Neuronal stem cell (in vitro differentiated cells): ENCODE measurements at regions not wholly inside any gene's neighbourhood (a gene's known extent, or its start where the extent isn't known, plus 50 kb on each side); places are given as distances from the start of the nearest gene placed in this dataset.
"Not testable (repeated sequence)": the region's sequence is repeated elsewhere in the genome, so short reads cannot be mapped to it uniquely, and the experiment has no call there.

Experiments used
- DNase-seq: peaks from one replicate; pipeline ENCODE4 v3.0.0-alpha.2; 2013; ENCODE audit warnings: low spot score
- H2AFZ ChIP-seq: one replicate; pipeline ENCODE4 v1.6.1; 2013; ENCODE audit warnings: mild to moderate bottlenecking, low read length, inconsistent platforms
- H2AK5ac ChIP-seq: 2 replicates; pipeline ENCODE4 v1.6.1; 2013; ENCODE audit warnings: low read depth, mild to moderate bottlenecking, inconsistent platforms, low read length, moderate library complexity, mixed read lengths
- H2BK120ac ChIP-seq: 2 replicates; pipeline ENCODE4 v1.6.1; 2013; ENCODE audit warnings: low read depth, mild to moderate bottlenecking, inconsistent platforms, low read length, moderate library complexity, mixed read lengths
- H2BK12ac ChIP-seq: one replicate; pipeline ENCODE4 v1.6.1; 2013; ENCODE audit warnings: low read length, inconsistent platforms
- H2BK15ac ChIP-seq: 2 replicates; pipeline ENCODE4 v1.6.1; 2013; ENCODE audit warnings: mild to moderate bottlenecking, low read length, inconsistent platforms, mixed read lengths
- H2BK5ac ChIP-seq: one replicate; pipeline ENCODE4 v1.6.1; 2013; ENCODE audit warnings: inconsistent platforms, mild to moderate bottlenecking, low read length, moderate library complexity
- H3K14ac ChIP-seq: one replicate; pipeline ENCODE4 v1.6.1; 2013; ENCODE audit warnings: low read length, inconsistent platforms
- H3K18ac ChIP-seq: 2 replicates; pipeline ENCODE4 v1.6.1; 2013; ENCODE audit warnings: low read length, inconsistent platforms
- H3K23ac ChIP-seq: 2 replicates; pipeline ENCODE4 v1.6.1; 2013; ENCODE audit warnings: low read depth, mild to moderate bottlenecking, mixed read lengths, low read length, inconsistent platforms; ENCODE audit not compliant: poor library complexity
- H3K27ac ChIP-seq: replicated peaks from 3 replicates; pipeline ENCODE4 v1.5.1; 2013; ENCODE audit warnings: low read length, inconsistent platforms
- H3K27me3 ChIP-seq, 3 experiments: 2 replicates each; pipeline ENCODE4 v1.6.1; 2013; ENCODE audit warnings: low read length in 3 of 3, mild to moderate bottlenecking in 2 of 3, inconsistent platforms in 1 of 3, low read depth in 1 of 3, mixed read lengths in 1 of 3, moderate library complexity in 1 of 3; ENCODE audit not compliant: control insufficient read depth in 3 of 3, insufficient read depth in 3 of 3
- H3K36me3 ChIP-seq, 2 donors: replicated peaks in 1 of 2; 2 replicates each; pipeline ENCODE4 v1.6.1; 2013; ENCODE audit warnings: low read length in 2 of 2; ENCODE audit not compliant: control insufficient read depth in 2 of 2, insufficient read depth in 2 of 2
- H3K4ac ChIP-seq: 2 replicates; pipeline ENCODE4 v1.6.1; 2013; ENCODE audit warnings: inconsistent platforms, mild to moderate bottlenecking, low read length, moderate library complexity
- H3K4me1 ChIP-seq, 2 donors: 1 replicate in 1 of 2; 2 replicates in 1 of 2; pipeline ENCODE4 v1.6.1; 2013; ENCODE audit warnings: low read length in 2 of 2, low read depth in 1 of 2; ENCODE audit not compliant: control insufficient read depth in 2 of 2, insufficient read depth in 1 of 2
- H3K4me2 ChIP-seq: one replicate; pipeline ENCODE4 v1.6.1; 2013; ENCODE audit warnings: mild to moderate bottlenecking, low read length, inconsistent platforms; ENCODE audit not compliant: insufficient read depth, poor library complexity, severe bottlenecking
- H3K4me3 ChIP-seq, 2 donors: 2 replicates each; pipeline ENCODE4 v1.5.1; 2013; ENCODE audit warnings: low read length in 2 of 2, mild to moderate bottlenecking in 2 of 2, inconsistent platforms in 1 of 2, moderate library complexity in 1 of 2
- H3K79me1 ChIP-seq: one replicate; pipeline ENCODE4 v1.6.1; 2013; ENCODE audit warnings: low read depth, mild to moderate bottlenecking, inconsistent platforms, low read length, moderate library complexity
- H3K9ac ChIP-seq: one replicate; pipeline ENCODE4 v1.6.1; 2013; ENCODE audit warnings: mild to moderate bottlenecking, low read depth, low read length, inconsistent platforms; ENCODE audit not compliant: poor library complexity
- H3K9me3 ChIP-seq, 2 donors: replicated peaks in 1 of 2; 2 replicates each; pipeline versions ENCODE3 to v1.6.1; 2013; ENCODE audit warnings: low read length in 2 of 2, mild to moderate bottlenecking in 2 of 2, inconsistent platforms in 1 of 2, low read depth in 1 of 2, mixed read lengths in 1 of 2, moderate library complexity in 1 of 2; ENCODE audit not compliant: control insufficient read depth in 2 of 2, insufficient read depth in 1 of 2
- H4K8ac ChIP-seq: one replicate; pipeline ENCODE4 v1.6.1; 2013; ENCODE audit warnings: low read depth, mild to moderate bottlenecking, inconsistent platforms, low read length, moderate library complexity
- H4K91ac ChIP-seq: one replicate; pipeline ENCODE4 v1.6.1; 2013; ENCODE audit warnings: low read length, low read depth, mild to moderate bottlenecking, inconsistent platforms; ENCODE audit not compliant: poor library complexity
- WGBS, 2 donors: extraction: QIAGEN DNeasy Blood & Tissue Kit; methylation state at CpG; one replicate each; pipeline ENCODE4 v1.1.7; 2013; ENCODE audit warnings: missing lambda C conversion rate in 2 of 2, mixed read lengths in 1 of 2; ENCODE audit not compliant: insufficient read length in 2 of 2, insufficient replicate concordance in 1 of 2; ENCODE audit errors: extremely low coverage in 2 of 2; 5-methylcytosine and 5-hydroxymethylcytosine counted together

DNA sequence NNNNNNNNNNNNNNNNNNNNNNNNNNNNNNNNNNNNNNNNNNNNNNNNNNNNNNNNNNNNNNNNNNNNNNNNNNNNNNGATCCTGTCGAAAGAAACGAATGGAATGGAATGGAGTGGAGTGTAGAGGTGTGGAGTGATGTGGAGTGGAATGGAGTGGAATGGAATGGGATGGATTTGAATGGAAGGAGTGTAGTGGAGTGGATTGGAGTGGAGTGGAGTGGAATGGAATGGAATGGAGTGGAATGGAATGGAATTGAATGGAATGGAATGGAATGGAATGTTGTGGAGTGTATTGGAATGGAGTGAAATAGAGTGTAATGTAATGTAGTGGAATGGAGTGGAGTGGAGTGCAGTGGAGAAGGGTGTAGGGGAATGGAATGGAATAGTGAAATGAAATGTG, 1275.4 kb upstream of the TPTE start:
- not testable (repeated sequence) for H3K27me3 ChIP-seq, H3K27ac ChIP-seq, H3K4me2 ChIP-seq, H3K4me1 ChIP-seq, H3K79me1 ChIP-seq, H4K8ac ChIP-seq, H2BK15ac ChIP-seq, H4K91ac ChIP-seq, H2AFZ ChIP-seq, H3K4ac ChIP-seq, H3K9ac ChIP-seq, DNase-seq, H3K36me3 ChIP-seq, H2BK120ac ChIP-seq, H3K23ac ChIP-seq, H3K14ac ChIP-seq, H2AK5ac ChIP-seq, H3K9me3 ChIP-seq, H2BK12ac ChIP-seq, H2BK5ac ChIP-seq, H3K18ac ChIP-seq
- 100% methylated on average over 1 of the region's 2 CpGs for WGBS, 2 donors
- peak overlapping the region in 1 of 2 donors; percentile 17 for H3K4me3 ChIP-seq

DNA sequence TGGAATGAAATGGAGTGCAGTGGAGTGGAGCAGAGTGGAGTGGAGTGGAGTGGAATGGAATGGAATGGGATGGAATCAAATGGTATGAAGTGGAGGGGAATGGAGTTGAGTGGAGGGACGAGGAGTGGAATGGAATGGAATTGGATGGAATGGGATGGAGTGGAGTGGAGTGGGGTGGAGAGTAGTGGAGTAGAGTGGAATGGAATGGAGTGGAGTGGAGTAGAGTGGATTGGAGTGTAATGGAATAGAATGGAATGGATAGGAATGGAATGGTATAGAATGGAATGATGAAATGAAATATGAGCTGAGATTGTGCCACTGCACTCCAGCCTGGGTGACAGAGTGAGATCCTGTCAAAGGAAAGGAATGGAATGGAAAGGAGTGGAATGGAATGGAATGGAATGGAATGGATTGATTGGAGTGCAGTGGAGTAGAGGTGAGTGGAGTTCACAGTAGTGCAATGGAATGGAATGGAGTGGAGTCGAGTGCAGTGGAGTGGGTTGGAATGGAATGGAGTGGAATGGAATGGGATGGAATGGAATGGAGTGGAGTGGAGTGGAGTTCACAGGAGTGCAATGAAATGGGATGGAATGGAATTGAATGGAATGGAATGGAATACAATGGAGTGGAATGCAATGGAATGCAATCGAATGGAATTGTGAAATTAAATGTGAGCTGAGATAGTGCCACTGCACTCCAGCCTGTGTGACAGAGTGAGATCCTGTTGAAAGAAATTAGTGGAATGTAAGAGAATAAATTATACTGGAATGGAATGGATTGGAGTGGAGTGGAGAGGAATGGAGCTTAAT, 1274.7 kb upstream of the TPTE start:
- H2BK5ac ChIP-seq, H3K79me1 ChIP-seq, H3K9me3 ChIP-seq, H3K36me3 ChIP-seq, H3K27me3 ChIP-seq, H3K14ac ChIP-seq, H4K91ac ChIP-seq, H3K4me2 ChIP-seq, H2AFZ ChIP-seq, H4K8ac ChIP-seq, DNase-seq, H3K4ac ChIP-seq, H2BK15ac ChIP-seq, H3K4me1 ChIP-seq, H2BK12ac ChIP-seq, H3K27ac ChIP-seq, H3K23ac ChIP-seq, H2BK120ac ChIP-seq, H2AK5ac ChIP-seq, H3K9ac ChIP-seq, H3K18ac ChIP-seq: not testable (repeated sequence)
- H3K4me3 ChIP-seq: peak overlapping the region in 1 of 2 donors; percentile 10
- WGBS, 2 donors: 100% methylated on average over 1 of the region's 3 CpGs

DNA sequence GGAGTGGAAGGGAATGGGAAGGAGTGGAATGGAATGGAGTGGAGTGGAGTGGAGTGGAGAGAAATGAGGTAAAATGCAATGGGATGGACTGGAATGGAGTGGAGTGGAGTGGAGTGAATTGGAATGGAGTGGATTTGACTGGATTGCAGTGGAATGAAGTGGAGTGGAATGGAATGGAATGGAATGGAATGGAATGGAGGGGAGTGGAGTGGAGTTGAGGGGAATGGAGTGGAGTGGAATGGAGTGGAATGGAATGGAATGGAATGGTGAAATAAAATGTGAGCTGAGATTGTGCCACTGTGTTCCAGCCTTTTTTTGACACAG, 1274.1 kb upstream of the TPTE start:
- not testable (repeated sequence) for H2BK15ac ChIP-seq, H2BK12ac ChIP-seq, H3K9ac ChIP-seq, H3K27me3 ChIP-seq, H3K14ac ChIP-seq, H3K18ac ChIP-seq, H3K9me3 ChIP-seq, H3K23ac ChIP-seq, H2BK5ac ChIP-seq, H3K27ac ChIP-seq, H4K91ac ChIP-seq, H2AFZ ChIP-seq, H4K8ac ChIP-seq, H3K4ac ChIP-seq, H3K4me1 ChIP-seq, H2AK5ac ChIP-seq, H3K36me3 ChIP-seq, DNase-seq, H3K79me1 ChIP-seq, H3K4me2 ChIP-seq, H2BK120ac ChIP-seq
- peak overlapping the region in 1 of 2 donors; percentile 66 for H3K4me3 ChIP-seq

DNA sequence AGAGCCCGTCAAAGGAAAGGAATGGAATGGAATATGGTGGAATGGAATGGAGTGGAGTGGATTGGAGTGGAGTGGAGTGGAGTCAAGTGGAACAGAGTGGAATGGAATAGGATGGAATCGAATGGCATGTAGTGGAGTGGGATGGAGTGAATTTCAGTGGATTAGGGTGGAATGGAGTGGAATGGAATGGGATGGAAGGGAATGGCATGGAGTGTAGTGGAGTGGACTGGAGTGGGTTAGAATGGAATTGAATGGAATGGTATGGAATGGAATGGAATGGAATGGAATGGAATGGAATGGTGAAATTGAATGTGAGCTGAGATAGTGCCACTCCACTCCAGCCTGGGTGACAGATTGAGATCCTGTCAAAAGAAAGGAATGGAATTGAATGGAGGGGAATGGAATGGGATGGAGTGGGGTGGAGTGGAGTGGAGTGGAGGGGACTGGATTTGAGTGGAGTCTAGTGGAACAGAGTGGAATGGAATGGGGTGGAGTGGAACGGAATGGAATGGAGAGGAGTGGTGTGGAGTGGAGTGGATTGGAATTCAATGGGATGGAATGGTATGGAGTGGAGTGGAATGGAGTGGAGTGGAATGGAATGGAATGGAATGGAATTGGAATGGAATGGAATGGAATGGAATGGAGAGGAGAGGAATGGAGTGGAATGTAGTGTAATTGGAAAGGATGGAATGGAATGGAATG, 1273.6 kb upstream of the TPTE start:
- not testable (repeated sequence) for H2BK15ac ChIP-seq, H2AFZ ChIP-seq, H3K9ac ChIP-seq, H3K14ac ChIP-seq, H3K4ac ChIP-seq, H2BK5ac ChIP-seq, H3K23ac ChIP-seq, H3K18ac ChIP-seq, H2AK5ac ChIP-seq, H4K91ac ChIP-seq, H2BK120ac ChIP-seq, H3K4me1 ChIP-seq, H3K36me3 ChIP-seq, H2BK12ac ChIP-seq, H3K9me3 ChIP-seq, H3K27me3 ChIP-seq, H4K8ac ChIP-seq, H3K79me1 ChIP-seq, H3K4me2 ChIP-seq, DNase-seq, H3K27ac ChIP-seq
- peak overlapping the region in 1 of 2 donors; percentile 66 for H3K4me3 ChIP-seq
- WGBS, 2 donors: no CpG with 5 or more reads among the region's 3 CpGs
